Endometrium (tissue), 2 donors: ENCODE measurements at regions not wholly inside any gene's neighbourhood (a gene's known extent, or its start where the extent isn't known, plus 50 kb on each side); places are given as distances from the start of the nearest gene placed in this dataset.
A peak's percentile ranks its signal among the peaks of the same experiment; 100 is the strongest.

Source experiments
- FAIRE-seq: peaks from 2 replicates; lab custom pipeline; 2012; peaks lifted over from hg19 to GRCh38; lab: Jason Lieb, UNC
- donor health status: control.
- donor health status: control.

- FAIRE-seq: no peak
Observed at GRCh38 chr1:87682565-87682964, 353.9 kb downstream of the LMO4 start.

- FAIRE-seq: no peak
Observed at GRCh38 chr1:87683196-87683956, 354.7 kb downstream of the LMO4 start.

- FAIRE-seq: no peak
Observed at GRCh38 chr1:87684194-87684593, 355.5 kb downstream of the LMO4 start.

DNA sequence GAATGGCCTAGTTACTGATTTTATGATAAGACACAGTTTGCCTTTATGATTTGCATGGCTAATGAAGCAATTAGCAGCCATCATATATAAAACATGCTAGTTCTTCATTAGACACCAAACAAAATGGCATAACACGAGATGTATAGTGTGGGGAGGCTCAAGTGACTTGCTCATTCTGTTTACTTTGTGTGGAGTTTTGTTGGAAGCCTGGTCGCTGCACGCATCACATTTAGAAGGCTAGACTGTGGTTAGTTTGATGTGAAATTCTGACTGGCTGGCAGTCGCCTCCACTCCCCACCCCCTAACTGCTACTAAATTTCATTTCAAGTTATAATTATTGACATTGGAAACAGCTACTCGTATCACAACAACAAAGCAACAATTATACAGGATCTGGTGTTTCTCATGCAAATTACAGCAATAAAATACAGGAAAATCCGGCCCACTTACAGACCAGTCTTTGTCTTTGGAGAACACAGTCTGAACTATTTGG, 356.1 kb downstream of the LMO4 start:
- FAIRE-seq: peak; percentile 86

DNA sequence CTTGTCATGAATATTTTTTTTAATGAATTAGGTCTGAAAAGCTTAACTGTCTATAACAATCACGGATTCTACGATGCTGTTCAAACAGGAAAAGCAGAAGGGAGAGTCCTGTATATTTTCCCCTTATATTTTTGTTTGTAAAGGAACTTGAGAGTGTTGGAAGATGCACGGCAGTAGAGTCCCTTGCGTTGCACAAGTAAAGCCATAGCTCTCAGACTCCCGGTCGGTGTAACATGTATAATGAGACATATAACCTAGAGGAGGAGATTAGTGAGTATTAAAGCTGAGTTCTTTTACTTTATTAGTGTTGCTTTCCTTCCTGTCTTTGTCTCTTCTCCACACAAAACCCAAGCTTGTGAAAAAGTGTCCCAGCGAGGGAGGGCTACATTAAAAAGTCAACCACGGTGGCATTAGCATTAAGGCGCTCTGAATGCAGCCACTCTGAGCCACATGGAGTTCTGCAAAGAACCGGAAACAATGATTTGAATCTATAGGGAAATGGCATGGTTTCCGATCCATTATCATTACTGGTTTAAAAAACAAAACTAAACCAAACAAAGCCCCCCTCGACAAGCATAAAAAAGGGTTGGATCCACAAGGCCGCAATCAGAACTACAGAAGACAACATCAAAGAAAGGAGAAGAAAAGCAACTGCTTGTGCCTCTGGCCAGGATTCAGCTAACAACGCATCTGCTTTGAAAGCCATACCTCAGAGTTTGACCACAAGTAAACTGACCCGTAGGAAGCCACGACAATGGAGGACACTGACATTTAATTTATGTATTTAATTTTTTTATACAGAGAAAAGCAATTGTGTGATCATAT, 356.8 kb downstream of the LMO4 start:
- FAIRE-seq: no peak

- FAIRE-seq: no peak
Observed at GRCh38 chr1:87686136-87686495, 357.4 kb downstream of the LMO4 start.

GRCh38 chr1:87686671-87687070, 358.0 kb downstream of the LMO4 start:
- FAIRE-seq: no peak

- FAIRE-seq: no peak
Observed at GRCh38 chr1:87688136-87688535, 359.5 kb downstream of the LMO4 start.

- FAIRE-seq: no peak
Observed at GRCh38 chr1:87689487-87689886, 360.8 kb downstream of the LMO4 start.

- FAIRE-seq: no peak
Observed at GRCh38 chr1:87696483-87696882, 367.8 kb downstream of the LMO4 start.

DNA sequence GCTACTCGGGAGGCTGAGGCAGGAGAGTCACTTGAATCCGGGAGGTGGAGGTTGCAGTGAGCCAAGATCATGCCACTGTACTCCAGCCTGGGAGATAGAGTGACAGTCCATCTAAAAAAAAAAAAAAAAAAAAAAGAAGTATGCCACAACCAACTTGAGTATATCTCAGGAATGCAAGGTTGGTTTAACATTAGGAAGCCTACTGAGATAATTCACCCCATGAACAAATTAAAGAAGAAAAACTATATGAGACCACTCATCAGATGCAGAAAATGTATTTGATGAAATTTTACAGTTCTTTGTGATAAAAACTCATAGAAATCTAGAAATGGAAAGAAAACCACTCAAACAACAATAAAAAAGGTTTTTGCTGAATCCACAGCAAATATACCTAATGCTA, 373.8 kb downstream of the LMO4 start:
- no peak for FAIRE-seq

- no peak for FAIRE-seq
Observed at GRCh38 chr1:87705233-87705632, 376.6 kb downstream of the LMO4 start.

DNA sequence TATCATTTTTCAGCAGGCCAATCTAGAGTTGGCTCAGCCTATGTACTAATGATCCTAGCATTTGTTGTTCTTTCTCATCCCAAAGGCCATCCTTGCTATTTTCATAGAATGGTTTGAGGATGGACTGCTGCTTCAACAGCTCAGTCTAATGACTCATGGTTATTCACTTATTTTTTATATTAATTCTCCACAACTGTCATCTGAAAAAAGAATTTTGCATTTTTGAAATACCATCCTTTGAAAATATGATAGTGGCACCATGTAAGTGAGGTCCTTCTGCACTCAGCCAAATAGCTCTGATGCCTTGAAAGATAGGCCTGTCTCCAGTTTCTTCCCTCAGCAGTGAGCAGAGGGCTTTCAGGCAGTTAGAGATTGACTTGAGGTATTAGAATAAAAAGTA, 377.5 kb downstream of the LMO4 start:
- no peak for FAIRE-seq

DNA sequence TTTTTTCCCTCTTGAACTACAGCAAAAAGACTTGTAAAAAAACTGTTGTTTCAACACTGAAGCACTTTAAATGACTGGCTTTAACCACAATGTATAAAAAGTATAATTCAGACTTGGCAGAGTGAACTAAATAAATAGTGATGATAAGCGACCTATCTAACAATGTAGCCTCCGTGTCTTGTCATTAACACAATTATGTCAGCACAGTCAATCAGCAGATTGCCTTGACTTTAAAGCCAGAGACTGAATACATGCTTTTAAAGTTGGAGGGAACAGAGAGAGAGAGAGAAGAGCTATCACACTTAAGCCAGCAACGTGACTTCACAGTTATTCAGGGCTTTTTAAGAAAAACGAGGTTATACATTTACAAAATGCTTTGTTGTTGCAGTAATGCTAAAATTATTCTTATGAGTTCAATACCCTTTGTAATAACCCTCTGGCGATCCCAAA, 378.1 kb downstream of the LMO4 start:
- no peak for FAIRE-seq

DNA sequence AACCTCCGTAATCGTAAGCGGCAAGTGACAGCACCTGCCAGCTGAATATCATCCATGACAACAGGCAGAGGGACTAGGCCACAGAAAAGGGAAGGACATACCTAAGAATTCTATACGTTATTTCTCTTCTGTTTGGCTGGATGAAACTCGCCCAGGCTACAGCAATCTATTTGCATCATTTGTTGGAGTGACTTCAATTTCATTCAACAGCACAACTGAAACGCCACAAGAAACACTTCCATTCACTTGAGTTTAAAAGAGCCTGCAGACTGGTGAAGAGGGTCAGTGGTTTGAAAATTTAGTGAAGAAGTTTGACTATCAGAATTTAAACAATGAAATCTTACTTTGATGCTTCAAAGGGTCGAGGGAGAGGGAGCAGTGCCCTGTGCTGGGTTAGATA, 378.7 kb downstream of the LMO4 start:
- no peak for FAIRE-seq

- FAIRE-seq: no peak
Observed at GRCh38 chr1:87712261-87713010, 383.8 kb downstream of the LMO4 start.

DNA sequence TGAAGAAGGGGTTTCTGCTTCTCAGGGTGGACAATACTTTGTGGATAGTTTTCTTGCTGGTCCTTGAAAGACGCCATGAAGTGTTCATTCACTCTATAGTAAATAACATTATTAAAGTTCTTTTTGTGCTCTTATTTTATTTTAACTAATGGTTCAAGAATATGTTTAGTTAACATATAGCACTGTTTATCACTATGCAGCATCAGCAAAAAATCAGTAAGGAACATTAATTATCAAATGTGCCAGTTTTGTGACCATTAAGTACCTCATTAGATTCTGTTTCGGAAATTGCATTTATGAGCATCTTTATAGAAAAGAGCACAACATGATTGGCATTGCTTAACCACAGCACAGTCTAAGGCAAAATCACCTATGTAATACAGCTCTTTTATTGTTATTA, 385.6 kb downstream of the LMO4 start:
- no peak for FAIRE-seq

DNA sequence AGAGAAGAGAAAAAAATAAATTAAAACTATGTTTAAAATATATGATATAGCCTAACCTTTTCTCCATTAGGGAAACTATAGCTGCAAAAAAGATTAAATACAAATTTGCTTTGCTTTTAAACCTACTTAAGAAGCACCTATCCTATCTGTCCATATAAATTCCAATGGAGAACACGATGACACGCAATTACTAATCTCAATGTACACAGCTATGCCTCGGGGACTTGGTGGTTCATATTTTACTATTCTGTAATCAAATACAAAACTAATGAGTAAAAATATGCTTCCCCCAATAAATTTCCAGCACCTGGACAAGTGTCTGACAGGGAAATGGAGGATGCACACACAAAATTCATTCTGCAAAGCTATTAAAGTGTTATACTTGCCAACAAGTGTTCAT, 386.4 kb downstream of the LMO4 start:
- no peak for FAIRE-seq

- FAIRE-seq: no peak
Observed at GRCh38 chr1:87715471-87715870, 386.8 kb downstream of the LMO4 start.

GRCh38 chr1:87717157-87717670, 388.5 kb downstream of the LMO4 start:
- FAIRE-seq: no peak

- FAIRE-seq: no peak
Observed at GRCh38 chr1:87718241-87718950, 389.7 kb downstream of the LMO4 start.

GRCh38 chr1:87719658-87720057, 391.0 kb downstream of the LMO4 start:
- FAIRE-seq: no peak
